Forelimb muscle (tissue), 1 donor: ENCODE measurements at regions not wholly inside any gene's neighbourhood (a gene's known extent, or its start where the extent isn't known, plus 50 kb on each side); places are given as distances from the start of the nearest gene placed in this dataset.
A peak's percentile ranks its signal among the peaks of the same experiment; 100 is the strongest.
"Not testable (repeated sequence)": the region's sequence is repeated elsewhere in the genome, so short reads cannot be mapped to it uniquely, and the experiment has no call there.

Experiments used
- DNase-seq: peaks from one replicate; pipeline ENCODE4 v3.0.0-alpha.2; 2013; ENCODE audit warnings: low read depth

DNA sequence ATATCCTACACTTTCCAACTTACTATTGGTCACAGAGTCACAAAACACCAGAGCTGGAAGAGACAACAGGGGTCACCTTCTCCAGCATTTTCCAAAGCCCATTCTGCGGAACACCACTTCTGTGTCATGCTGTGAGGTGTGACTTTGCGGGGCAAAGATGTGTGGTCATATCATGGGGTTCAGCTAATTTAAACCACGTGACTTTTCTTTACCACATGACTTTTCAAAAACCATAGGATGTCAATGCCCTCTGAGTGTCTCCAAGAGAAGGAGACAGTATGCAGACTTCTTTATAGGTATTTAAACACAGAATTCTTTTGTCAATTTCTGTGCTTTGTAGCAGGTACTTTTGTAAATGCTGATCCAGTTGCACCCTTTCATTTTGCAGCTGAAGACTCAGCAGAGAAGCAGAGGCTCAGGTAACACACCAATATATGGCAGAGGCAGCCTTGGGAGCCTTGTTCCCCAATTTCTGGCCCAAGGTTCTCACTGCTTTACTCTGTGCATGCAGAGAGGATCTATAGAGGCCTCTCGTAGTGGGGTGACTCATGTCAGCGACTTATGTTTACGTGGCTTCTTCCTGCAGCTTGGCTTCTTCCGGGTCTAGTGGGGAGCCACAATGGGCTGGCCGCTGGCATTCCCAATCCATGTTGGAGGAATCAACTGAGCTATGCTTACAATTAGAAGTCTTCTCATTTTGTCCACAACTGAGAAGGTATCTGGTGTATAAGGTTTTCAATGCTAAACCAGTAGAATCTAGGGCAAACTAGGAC, 104.0 kb upstream of the RHOBTB1 start:
- no peak for DNase-seq

GRCh38 chr10:61047081-61047480, 103.1 kb upstream of the RHOBTB1 start:
- no peak for DNase-seq

DNA sequence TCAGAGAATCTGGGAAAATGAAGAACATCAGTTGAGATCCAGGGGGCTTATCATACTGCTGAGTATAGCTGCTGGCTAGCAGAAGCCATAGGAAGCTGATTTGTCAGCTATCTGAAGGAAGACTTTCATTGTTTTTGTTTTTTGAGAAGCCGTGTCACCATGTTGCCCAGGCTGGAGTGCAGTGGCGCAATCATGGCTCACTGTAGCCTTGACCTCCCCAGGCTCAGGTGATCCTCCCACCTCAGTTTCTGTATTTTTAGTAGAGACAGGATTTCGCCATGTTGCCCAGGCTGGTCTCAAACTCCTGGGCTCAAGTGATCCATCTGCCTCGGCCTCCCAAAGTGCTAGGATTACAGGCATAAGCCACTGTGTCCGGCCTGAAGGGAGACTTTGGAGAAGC, 101.5 kb upstream of the RHOBTB1 start:
- DNase-seq, result not testable (repeated sequence)

DNA sequence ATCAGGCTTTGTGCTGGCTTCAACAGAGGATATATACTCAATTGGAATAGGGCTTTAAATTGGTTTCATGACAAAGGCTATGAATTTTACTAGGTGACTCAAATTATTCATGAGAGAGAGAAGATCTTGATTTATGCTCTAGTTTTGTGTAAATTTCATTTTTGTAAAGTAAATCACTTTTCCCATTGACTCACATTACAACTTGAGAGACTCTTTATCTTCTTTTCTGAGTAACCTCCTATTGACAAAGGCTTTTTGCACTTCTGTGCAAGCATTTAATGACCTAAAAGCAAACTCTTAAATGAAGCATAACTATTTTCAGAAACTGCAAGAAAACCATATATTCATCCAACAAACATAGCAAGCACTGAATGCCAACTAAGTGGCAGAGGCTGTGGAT, 98.5 kb upstream of the RHOBTB1 start:
- DNase-seq, result no peak

- DNase-seq, result no peak
Observed at GRCh38 chr10:61040399-61041016, 96.5 kb upstream of the RHOBTB1 start.

- DNase-seq, result no peak
Observed at GRCh38 chr10:61039868-61040267, 95.9 kb upstream of the RHOBTB1 start.

DNA sequence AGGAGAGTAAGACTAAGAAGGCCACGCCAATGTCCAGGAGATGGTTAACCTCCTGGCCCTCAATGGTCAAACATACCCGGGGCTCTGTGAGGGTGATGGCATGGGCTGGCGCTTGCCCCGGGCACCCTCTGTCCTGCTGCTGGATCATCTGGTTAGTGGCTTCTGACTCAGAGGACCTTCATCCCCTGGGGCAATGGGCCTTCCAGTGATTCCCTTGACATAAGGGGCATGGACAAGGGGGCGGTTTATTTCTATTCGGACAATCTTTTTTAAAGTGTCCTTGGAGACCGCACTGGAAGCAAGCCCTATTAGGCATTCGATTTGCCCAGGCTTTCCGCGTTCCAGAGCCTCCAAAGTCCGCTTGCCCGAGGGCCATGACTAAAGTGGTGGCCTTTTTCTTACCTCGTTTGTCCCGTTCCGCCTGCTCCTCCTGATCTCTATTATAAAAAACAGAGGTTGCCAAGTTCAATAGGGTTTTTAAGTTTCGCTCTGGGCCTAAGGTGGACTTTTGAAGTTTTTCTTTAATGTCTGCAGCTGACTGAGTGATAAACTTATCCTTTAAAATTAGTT, 93.4 kb upstream of the RHOBTB1 start:
- not testable (repeated sequence) for DNase-seq

DNA sequence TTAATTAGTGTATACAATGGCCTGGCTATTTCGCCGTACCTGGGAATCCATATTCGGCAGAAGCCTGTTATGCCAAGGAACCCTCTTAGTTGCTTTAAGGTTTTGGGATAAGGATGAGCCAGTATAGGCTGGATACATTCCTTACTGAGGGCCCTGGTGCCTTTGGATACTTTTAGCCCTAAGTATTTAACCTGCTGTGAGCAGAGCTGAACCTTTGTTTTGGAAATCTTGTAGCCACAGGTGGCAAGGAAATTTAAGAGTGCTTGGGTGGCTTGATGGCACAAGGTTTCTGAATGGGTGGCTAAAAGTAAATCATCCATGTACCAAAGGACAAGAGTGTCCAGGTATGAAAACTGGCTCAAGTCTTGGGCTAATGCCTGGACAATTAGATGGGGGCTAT, 92.2 kb upstream of the RHOBTB1 start:
- DNase-seq, result not testable (repeated sequence)

- DNase-seq, result no peak
Observed at GRCh38 chr10:61031341-61031740, 87.4 kb upstream of the RHOBTB1 start.

- DNase-seq, result no peak
Observed at GRCh38 chr10:61029411-61029810, 85.4 kb upstream of the RHOBTB1 start.

- no peak for DNase-seq
Observed at GRCh38 chr10:61028861-61029361, 84.9 kb upstream of the RHOBTB1 start.

- DNase-seq, result no peak
Observed at GRCh38 chr10:61024856-61025201, 80.8 kb upstream of the RHOBTB1 start.

GRCh38 chr10:61024151-61024855, 80.3 kb upstream of the RHOBTB1 start:
- peak; percentile 58 for DNase-seq

DNA sequence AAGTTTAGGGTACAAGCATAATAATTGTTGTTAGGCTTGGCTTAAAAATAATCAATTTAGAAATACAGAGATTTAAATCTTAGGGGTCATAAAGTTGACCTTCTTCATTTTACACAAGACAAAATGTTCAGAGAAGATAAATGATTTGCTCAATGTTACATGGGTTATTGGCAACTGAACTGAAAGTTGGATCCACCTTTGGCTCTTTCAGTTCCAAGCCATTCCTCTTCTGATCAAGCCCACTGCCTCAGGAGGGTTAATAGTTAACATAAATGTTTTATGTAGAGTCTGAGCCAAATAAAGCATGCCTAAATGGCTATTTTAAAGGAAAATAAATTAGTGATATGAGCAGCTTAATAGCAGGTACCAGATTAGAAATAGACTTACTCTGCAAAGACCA, 79.1 kb upstream of the RHOBTB1 start:
- DNase-seq, result no peak

DNA sequence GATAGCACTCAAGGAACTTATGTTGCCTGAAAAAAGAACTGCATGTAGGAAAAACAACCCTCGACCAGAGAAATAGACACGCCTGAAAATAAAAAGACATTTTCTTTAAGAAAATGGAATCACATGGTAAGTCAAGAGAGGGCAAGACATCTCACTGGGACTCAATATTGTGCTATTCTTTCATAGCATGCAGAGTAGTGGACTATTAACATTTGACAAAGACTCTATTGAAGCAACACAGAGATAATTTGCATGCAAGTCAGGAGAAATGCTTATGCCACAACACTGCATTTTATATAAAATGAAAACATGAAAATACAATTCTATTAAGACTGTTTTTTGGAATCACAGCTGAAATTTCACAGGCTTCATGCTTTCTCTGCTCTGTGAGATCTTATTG, 77.9 kb upstream of the RHOBTB1 start:
- DNase-seq, result no peak

DNA sequence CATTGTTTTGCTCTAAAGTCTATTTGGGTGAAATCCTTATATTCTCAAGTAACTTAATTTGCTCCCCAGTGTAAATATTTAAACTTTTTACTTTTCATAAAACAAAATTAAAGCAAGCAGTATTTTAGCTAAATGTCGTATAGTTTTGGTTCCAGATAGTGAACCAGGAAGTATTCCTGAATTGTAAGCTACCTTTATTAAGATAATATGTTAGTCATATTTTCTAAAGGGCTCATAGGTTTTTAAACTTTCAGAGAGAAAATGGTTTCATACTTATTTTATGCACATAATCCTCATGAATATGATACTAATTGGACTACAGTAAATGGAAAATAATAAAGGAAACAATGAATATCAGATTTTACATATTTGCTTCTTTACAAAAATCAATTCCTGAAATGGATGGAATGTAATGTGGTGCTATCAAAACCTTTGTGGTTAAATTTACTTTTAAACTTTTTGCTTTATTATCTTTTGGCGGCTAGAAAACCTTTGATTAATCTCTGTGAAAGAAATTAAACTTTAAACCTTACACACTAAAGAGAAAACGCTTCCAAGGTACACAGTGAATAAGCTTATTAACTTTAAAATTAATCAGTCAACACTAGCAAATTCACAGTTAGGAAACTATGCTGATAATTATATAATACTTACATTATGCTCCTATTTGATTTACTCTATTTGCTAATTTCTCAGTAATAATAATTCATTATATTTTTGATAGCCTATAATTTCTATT, 76.6 kb upstream of the RHOBTB1 start:
- no peak for DNase-seq

DNA sequence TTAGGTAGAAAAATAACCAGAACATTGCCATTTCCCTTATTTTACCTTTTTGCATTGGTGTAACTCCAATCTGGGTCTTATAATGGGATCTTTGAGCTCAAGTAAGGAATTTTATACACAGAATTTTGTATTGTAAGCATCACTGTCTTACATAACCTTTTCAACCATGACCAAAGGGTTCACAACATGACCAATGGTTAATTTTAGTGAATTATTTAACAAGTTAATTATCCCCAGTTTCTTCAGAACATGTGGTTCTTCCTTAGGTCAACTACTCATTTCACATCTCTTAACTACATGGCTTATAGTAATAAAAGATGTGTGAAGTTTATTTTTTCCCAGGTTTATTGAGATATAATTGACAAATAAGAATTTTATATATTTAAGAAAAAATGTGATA, 74.2 kb upstream of the RHOBTB1 start:
- DNase-seq, result no peak

DNA sequence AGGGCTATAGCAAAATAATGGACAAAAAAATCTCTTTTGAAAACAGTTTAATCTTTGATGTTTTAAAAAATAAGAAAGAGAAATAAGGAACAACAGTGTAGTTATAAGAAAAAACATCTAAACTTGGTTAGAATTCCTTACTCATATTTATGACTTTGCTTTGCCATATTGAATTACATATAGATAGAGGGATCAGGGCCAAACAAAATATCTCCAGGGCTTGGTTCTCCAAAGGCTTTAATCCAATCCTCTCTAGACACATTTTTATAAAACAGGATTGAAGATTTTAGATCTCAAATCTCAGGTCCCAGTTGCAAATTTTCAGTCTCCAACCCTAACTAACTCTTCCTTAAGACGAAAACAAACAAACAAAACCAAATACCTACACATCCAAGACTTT, 72.6 kb upstream of the RHOBTB1 start:
- DNase-seq, result no peak

- no peak for DNase-seq
Observed at GRCh38 chr10:61016007-61016406, 72.0 kb upstream of the RHOBTB1 start.

GRCh38 chr10:61010863-61011262, 66.9 kb upstream of the RHOBTB1 start:
- no peak for DNase-seq

DNA sequence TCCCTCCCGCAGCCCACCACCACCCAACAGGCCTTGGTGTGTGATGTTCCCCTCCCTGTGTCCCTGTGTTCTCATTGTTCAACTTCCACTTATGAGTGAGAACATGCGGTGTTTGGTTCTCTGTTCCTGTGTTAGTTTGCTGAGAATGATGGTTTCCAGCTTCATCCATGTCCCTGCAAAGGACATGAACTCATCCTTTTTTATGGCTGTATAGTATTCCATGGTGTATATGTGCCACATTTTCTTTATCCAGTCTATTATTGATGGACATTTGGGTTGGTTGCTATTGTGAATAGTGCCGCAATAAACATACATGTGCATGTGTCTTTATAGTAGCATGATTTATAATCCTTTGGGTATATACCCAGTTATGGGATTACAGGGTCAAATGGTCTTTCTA, 59.1 kb upstream of the RHOBTB1 start:
- not testable (repeated sequence) for DNase-seq

GRCh38 chr10:61001731-61002122, 57.7 kb upstream of the RHOBTB1 start:
- no peak for DNase-seq
